Testis (tissue), 2 donors: ENCODE measurements at regions not wholly inside any gene's neighbourhood (a gene's known extent, or its start where the extent isn't known, plus 50 kb on each side); places are given as distances from the start of the nearest gene placed in this dataset.

Experiments used
- CTCF ChIP-seq, 3 experiments: fragments of 450-650 bp in 2 of 3; fragments of 200-600 bp in 1 of 3; sonication (generic) in 1 of 3; IDR thresholded peaks; one replicate each; pipeline ENCODE4 v1.5.1; 2016 to 2019; ENCODE audit warnings: antibody characterized with exemption in 3 of 3, mild to moderate bottlenecking in 2 of 3, moderate library complexity in 1 of 3
- POLR2A ChIP-seq: fragments of 450-650 bp; IDR thresholded peaks from one replicate; pipeline ENCODE4 v1.6.1; 2017; ENCODE audit warnings: antibody characterized with exemption, mild to moderate bottlenecking, moderate library complexity

- TF ChIP-seq POLR2A (no peak), CTCF (IDR thresholded peaks at IDR 0.05) (no peak)
Measured at GRCh38 chr5:156237361-156237760, 89.6 kb upstream of the SGCD start.
